Adrenal gland (tissue), 5 donors: ENCODE measurements at regions not wholly inside any gene's neighbourhood (a gene's known extent, or its start where the extent isn't known, plus 50 kb on each side); places are given as distances from the start of the nearest gene placed in this dataset.

Experiments
- CTCF ChIP-seq, 6 experiments: fragments of 450-650 bp in 4 of 6; fragments of 200-600 bp in 2 of 6; sonication (generic) in 1 of 6; IDR thresholded peaks; 1 replicate in 5 of 6; 2 replicates in 1 of 6; pipeline versions ENCODE4 v1.5.1 to v1.8.0; 2016 to 2021; ENCODE audit warnings: antibody characterized with exemption in 6 of 6, mild to moderate bottlenecking in 2 of 6, moderate library complexity in 1 of 6
- POLR2A ChIP-seq, 2 donors: fragments of 450-650 bp; IDR thresholded peaks; one replicate each; pipeline ENCODE4 v1.6.1; 2017; ENCODE audit warnings: antibody characterized with exemption in 2 of 2, mild to moderate bottlenecking in 2 of 2, moderate library complexity in 1 of 2
- donor health status: DM: no; HTN: no; CAD: no.

GRCh38 chr20:62528983-62529891, 53.4 kb upstream of the GATA5 start:
- TF ChIP-seq CTCF (IDR thresholded peaks at IDR 0.05): no peak
- no peak for TF ChIP-seq POLR2A (IDR thresholded peaks at IDR 0.05)
